Suppressor macrophage treated with lipopolysaccharide for 4 hours (primary cell): ENCODE measurements at regions not wholly inside any gene's neighbourhood (a gene's known extent, or its start where the extent isn't known, plus 50 kb on each side); places are given as distances from the start of the nearest gene placed in this dataset.
"Not testable (repeated sequence)": the region's sequence is repeated elsewhere in the genome, so short reads cannot be mapped to it uniquely, and the experiment has no call there.

ENCODE experiments used
- DNase-seq: peaks from one replicate; pipeline ENCODE4 v3.0.0-alpha.2; 2020

DNA sequence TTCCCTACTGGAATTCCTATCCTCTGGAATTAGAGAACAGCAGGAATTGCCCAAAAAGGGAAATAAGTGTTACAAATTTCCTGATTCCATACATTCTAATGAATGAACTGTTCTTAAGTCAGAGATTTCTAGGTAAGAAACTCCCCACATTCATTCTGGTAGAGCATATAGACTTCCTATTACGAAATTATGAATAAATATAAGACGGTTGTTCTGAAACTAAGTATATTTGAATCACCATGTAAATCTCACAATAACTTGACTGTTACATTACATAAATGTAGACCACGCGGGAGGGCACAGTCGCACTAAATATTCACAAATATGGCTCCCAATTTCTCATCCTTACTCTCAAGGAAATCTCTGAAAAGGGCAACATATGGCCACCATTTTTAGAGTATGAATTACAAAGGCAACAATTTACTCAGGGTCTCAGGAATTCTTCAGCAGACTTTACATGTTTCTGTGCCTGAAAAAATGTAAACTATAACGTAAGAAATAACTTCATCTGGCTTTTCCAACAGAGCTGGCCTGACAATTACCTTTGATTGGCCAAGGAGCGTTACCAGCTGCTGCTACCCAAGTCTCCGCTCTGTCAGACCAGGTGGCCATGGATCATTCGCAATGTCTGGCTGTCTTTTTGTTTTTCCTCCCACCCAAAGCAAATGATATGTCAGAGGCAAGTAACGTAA lies 115.8 kb downstream of the MPP7 start:
- no peak for DNase-seq

DNA sequence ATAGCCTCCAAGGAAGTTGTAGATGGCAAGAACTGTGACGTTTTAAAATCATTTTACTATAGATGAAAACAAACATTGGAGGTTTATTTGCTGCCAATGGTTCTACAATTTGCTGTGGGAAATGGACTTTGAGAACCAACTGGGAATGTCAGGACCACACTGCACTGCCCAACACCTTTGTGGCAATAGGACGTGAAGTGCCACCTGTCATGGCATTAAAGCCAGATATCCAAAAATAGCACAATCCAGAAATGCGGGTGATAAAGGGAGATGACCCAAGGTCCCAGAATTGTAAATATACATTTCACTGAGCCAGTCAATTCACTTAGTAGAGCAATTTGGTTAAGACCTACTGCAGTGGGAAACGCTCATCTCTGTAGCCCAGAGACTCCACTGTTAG lies 116.4 kb downstream of the MPP7 start:
- DNase-seq, result no peak

DNA sequence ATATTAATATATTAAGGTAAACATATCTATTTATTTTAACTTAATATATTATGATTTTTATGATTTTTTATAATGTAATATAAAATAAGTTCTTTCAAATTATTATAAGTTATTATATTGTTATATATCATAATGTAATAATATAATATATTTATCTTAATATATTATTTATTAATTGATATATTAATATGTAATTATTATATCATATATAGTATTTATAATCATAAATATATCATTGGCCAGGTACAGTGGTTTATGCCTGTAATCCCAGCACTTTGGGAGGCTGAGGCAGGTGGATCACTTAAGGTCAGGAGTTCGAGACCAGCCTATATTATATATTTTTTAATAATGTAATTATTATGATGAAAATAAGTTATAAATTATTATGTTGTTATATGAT lies 118.1 kb downstream of the MPP7 start:
- no peak for DNase-seq

DNA sequence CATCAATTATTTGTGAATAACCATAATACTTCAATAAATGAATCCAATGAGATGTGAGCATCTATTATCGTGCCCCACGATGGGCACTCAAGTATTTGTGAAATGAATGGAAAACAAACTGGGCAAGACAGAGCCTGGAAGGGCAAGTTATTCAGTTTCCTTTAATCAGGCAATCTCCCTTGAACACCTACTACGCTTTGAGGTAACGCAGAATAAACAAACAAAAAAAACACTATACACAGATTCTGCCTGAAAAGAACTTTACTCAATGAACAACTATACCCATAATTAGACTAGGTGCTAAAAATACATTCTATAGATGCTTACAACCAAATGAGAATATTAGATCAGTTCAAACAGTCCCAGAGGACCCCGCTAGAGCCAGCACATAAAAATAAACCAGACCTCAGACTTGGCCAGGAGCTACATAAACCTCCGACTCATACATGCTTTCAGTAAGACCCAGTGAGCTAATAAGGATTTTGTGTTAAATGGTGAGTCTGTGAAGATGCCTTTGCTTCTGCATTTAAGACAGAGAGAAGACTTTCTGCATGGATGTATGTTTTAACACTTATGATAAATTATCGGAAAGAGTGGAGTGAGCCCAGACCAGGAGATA lies 121.3 kb downstream of the MPP7 start:
- no peak for DNase-seq

DNA sequence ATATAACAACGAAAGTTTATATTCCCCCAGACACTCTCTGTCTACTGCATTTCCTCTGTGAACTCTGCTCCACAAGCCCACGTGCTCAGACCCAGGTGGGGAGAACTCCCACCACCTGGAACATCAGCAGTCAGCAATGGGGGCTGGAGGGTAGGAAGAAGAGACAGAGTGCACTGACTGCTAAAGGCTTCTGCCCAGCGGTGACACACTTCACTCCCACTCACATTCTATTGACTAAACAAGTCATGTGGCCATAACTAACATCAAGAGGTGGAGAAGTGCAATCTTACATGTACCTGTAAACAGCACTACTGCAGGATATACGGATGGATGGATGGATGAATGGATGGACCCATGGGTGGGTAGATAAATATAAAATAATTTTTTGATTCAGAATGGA lies 122.2 kb downstream of the MPP7 start:
- DNase-seq, result no peak

DNA sequence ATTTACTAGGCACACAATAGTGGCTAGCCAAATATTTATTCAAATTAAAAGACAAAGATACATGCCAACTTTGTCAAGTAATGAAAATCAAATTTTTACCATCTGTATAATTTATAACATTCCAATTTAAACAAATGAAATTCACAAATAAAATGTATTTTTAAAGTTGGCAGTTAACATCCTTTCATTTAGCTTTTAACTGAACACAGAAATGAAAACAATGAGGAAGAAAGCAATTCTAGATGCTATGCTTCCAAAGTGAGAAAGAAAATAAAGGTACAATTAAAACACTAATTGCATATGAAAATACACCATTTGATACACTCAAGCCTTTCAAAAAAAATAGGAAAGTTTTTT lies 123.1 kb downstream of the MPP7 start:
- no peak for DNase-seq

DNA sequence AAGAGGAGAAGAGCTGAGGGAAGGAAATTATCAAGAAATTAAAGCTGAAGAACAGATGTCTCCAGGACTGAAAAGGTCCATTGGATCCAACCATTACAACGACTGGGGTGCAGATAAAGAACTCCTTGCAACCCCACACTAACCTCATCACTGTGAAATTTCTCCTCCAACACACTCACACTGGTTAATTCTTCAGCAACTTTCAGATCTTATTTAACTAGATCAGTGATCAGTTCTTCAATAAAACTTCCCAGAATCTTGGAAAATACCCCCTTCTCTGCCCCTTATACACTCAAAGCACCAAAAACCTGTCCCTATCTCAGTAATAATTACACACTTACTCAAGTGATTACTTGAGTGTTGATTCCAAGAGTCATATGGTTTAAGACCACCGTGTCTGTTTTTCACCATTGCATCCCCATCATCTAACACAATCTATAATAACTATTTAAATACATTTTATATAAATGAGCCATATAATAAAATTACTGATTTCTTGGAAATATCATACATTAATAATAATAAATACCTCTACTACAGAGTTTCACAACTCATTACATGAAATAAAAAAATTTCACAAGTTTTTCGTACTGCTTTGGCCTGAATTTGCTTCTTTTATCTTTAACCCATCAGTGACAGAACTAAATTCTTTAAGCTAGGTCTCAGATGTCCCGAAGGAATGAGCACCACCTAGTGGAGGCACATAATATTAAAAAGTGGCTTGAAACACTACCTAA lies 123.7 kb downstream of the MPP7 start:
- DNase-seq, result peak; percentile 69

DNA sequence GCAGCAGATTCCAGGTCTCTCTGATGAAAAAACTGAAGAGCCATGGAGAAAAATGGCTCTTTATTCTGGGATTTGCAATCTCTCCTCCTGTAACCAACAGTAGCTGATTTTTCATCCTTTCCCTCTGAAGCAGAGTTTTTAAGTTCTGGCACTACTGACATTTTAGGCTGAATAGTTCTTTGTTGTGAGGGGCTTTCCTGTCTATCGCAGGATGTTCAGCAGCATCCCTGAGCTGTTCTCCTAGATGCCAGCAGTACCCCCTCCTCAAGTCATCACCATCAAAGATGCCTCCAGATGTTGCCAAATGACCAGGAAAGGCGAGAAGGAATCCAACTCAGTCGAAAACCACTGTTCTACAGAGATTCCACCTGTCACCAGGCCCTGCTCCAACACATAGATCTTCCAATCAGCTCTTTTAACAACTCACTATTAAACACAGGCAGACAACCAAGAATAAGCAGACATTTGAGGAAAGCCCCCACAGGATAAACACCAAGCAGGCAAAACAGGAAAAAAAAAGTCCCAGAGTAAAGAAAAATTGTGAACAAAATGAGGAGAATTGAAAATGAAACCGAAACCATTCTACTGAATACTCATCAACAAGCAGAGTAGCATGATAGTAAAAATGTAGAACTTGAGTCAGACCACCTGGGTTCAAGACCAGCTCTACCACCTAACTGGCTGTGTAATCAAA lies 124.8 kb downstream of the MPP7 start:
- peak; percentile 75 for DNase-seq

DNA sequence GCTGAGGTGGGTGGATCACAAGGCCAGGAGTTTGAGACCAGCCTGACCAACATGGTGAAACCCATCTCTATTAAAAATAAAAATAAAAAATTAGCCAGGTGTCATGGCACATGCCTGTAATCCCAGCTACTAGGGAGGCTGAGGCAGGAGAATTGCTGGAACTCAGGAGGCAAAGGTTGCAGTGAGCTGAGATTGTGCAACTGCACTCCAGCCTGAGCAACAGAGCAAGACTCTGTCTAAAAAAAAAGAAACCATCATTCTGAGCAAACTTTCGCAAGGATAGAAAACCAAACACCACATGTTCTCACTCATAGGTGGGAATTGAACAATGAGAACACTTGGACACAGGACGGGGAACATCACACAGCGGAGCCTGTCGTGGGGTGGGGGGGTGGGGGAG lies 126.4 kb downstream of the MPP7 start:
- DNase-seq, result not testable (repeated sequence)

DNA sequence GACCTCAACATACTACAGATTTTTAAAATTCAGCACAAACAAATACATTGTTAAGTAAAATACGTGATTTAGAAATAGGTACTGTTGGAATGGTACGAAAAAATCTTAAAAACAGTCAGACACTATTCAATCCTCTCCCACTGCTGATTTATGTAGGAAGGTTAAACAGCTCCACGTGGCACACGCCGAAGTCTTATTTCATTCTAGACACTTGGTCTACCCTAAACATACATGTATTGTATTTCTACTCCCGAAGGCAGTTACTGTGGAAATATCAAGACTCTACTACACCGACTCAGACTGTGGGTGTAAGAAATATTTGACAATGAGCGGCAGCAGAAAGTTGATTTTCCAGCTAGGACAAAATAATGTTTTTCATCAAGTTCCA lies 130.6 kb downstream of the MPP7 start:
- no peak for DNase-seq

DNA sequence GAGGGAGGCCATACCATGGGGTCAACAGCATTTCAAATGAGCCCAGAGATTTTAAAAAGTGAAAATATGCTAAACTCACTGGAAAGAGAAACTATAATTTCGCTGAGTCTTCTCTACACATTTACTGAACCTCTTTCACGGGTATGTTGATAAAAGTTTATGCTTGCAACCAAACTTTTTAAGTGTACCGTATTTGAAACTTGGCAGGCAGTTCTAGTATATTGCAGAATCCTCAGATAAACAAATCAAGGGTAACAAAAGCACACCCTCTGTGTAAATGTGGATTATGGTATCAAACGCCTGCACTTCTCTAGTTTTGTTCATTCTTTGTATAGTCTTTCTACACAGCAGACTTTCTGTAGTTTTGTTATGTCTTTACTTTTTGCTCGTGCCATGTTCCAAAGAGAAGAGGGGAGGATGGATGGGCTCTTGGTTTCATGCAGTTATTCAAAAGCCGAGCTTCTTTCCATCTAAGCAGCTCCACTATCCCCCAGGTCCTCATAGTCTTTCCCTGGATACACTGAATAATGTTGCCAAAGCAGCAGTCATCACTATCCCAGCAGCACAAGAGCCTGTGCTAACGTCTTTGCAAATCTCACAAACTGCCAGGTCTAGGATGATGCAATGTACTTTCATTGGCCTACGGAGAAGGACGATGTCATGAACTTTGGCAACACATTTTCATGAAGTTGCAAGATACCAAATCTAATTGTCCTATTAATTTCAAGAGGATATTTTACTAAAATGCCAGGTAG lies 131.2 kb downstream of the MPP7 start:
- DNase-seq, result peak; percentile 5

DNA sequence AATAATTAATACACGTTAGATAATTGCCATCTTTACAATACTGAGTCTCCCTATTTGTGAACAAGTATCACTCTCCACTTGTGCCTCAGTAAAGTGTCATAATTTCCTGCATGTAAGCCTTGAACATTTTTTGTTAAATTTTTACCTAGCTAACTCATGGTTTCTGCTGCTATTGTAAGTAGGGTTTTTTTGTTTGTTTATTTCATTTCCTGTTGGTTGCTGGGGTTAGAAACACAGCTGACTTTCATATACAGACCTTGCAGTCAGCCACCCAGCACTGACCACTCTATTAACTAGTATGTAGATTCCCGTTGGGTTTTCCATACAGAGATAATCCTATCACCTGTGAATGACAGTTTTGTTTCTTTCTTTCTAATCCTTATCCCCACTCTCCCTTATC lies 133.3 kb downstream of the MPP7 start:
- DNase-seq, result no peak

DNA sequence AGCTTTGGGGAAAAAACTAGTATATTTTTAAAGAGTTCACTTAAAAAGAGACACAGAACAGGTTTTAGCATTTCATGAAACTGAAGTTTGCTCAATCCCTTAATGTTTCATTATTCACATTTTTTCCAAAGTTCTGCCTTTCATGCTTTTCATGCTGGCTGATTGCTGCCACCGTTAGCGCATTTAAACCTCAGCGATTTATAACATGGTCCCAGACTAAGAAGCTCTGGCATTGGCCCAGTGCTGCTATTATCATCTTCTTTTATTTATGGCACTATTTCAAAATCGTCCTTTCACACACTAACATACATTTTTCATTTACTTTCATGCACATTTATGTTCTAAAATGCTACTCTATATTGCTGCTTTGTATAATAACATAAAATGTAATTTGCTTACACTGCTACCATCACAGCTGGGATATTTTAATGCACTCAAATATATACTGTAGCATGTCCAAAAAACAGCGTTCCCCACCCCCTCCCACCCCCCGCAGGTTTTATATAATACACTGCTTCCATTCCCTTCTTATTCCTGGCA lies 141.9 kb downstream of the MPP7 start:
- no peak for DNase-seq

DNA sequence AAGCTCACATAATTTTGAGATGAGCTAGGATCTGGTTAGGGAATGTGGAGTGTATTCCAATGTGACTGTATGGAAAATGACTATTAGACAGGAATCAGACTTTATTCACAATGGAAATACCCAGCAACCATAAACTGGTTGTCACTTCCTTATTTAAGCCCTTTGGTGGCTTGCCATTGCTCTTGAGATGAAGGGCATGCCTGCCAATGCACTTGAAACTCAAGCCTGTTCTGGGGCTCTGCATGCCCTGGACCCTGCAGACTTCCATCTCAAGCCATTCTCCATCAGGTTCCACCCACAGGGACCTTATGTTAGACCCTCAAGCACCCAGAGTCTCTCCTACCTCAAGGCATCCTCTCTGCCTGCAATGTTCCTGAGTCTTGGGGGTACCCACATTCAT lies 145.5 kb downstream of the MPP7 start:
- DNase-seq, result no peak

DNA sequence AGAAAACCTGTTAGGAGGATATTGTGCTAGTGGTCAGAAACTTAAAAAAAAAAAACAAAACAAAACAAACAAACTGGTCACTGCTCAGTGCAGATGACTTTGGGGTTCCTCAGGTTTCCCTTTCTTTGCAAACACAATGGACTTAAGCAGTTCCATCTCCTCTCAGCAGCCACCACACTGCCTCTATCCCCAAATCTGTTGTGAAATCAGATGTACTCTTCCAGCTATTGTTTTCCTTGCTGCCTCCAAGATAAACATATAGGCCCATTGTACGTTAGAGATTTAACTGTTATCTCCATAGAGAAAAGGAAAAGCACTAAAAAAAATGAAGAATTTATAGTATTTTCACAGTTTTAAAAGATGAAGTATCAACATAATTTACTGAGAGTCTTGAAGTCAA lies 147.1 kb downstream of the MPP7 start:
- DNase-seq, result no peak

DNA sequence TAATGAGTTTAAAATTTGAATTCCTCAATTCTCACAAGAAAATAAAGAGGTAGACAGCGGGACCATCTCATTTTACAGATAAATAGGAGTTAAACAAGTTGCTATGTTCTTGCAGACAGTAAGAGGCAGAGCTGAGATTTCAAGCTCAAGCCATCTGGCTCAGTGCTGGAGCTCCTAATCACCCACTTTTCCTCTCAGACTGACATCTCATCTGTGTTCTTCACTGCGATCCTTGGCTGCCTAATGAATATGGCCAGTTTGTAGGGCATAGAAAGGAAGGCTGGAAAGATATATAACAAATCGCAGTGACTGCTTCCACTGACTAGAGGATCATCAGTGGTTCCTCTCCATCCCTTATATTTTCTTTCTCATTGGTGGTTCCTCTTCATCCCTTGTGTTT lies 151.2 kb downstream of the MPP7 start:
- no peak for DNase-seq

DNA sequence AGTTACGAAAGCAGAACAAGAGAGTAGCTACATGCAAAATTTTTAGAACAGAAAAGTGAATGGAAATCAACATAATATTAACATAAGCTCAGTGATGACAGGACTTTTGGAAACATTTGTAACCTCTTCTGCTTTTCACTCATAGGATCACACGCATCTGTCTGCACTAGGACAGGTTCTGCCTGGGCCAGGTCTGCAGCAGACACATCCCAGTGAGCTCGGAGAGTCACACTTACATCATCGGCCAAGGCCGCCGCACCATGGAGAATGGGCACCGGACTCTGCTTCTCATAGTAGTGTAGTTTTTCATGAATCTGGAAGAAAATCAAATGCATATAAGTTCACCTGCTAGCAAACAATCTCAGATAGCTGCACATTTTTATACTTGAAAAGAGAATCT lies 150.9 kb upstream of the ODAD2 start:
- no peak for DNase-seq

DNA sequence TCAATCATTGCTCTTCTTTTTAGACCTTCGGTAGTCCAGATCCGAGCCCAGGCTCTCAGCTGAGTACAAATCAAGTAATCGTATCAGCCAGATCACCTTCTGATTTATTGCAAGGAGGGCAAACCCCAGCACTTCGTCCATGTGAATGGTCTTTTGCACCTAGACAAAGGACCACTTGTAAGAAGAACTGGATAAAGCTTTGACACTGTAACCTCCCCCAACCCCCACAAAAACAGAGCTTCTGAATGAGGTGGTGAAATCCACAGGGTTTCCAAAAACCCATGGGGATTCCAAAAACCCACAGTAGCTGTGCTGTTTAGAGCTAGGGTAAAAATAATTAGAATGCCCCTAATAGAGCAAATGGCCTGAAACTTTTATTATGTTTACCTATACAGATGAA lies 148.8 kb upstream of the ODAD2 start:
- DNase-seq, result no peak

DNA sequence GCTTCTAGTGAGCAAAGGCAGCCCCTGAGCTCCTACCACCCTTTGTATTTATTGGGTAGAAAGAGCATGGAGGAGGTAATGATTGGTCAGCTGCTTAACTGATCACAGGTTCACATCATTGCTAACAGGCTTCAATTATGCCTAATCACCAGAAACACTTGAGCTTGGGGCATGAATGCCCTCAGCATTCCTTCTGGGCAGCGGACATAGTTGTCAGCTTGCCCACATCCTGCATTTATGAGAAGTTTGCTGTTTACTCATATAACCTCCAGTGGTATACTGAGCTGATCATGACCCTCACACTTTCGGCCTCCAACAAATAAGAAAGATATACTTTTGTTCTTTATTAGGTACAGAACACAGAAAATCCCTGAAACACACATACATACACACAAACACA lies 140.3 kb upstream of the ODAD2 start:
- no peak for DNase-seq

DNA sequence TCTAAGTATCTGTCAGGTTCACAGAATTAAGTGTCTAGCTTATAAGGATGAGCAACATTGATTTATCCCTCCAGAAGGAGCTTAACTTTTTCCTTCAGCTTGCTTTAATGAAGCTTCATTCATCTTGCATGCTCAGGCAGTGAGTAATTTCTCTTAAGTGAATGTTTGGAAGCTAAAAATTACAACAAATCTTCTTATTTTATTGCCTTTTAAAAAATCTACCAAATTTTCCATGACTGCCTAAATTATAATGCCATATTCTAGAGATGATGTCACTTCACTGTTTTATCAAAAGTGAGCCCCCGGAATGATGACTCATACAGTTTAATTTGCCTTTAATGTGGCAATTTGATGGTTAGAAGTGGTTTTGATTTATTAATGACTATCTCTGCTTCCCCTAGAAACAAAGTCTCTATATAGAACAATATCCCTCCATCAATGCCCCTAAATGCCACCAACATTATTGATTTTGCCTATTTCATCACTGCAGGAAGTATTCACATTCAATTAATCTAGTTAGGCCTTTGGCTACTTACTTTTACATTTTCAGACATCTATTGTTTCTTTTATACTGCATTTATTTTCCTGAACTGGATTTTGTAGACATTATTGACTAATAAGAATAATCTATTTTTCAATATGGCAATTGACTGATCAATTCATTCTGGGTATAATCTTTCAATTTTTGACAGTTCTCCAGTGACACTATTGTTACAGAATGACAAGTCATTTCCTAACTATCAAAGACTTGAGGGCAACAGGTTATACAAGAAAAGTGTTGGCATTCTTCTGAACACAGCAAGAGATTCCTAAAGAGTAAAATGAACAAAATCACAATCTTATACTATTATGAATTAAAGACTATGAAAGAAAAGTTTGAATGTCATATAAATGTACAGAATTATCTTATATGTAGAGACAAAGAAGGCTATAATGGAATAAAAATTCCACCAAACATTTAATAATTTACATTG lies 139.3 kb upstream of the ODAD2 start:
- DNase-seq, result no peak

DNA sequence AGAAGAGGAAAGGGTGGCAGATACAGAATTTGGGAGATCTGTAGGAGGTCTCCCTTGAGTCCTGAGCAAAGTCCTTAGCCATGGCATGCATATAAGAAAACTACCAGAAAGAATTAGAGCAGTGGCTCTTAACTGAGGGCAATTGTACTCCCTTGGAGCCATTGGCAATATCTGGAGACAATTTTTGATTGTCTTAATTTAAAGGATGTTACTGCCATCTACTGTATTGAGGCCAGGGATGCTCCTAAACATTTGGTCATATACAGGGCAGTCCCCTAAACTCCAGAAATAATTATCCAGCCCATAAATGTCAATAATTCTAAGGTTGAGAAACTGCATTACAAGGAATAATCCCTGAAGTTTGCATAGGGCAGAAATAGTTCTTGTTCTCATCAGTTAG lies 136.4 kb upstream of the ODAD2 start:
- DNase-seq, result no peak

DNA sequence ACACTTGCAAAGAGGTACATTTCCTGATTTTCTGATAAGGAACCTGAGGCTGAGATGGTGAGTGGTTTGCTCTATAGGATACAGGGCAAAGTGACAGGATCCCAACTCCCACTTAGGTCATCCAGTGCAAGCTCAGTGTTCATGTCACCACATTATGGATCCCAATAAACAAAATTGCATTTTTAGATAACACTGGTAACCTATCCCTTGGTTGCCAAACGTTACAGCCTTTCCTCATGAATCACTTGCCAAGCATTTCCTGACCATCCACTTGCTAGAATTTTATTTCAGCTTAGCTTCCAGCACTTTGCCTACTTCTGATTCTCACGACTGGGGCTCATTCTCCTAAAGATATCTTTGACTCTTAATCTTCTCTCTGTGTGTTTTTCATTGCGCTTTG lies 131.4 kb upstream of the ODAD2 start:
- no peak for DNase-seq
